A549 (cell line): ENCODE measurements at regions not wholly inside any gene's neighbourhood (a gene's known extent, or its start where the extent isn't known, plus 50 kb on each side); places are given as distances from the start of the nearest gene placed in this dataset.

ENCODE experiments used
- ATAC-seq, 2 experiments: fragments of 200-7000 bp in 1 of 2; fragments of >200 bp in 1 of 2; cut with Nextera tagmentation in 1 of 2; cut with Tn5 transposase in 1 of 2; 3 replicates each; pipeline versions ENCODE4 v1.8.0 to v1.9.1; 2018 to 2020; ENCODE audit warnings: mild to moderate bottlenecking in 1 of 2, moderate library complexity in 1 of 2
- CTCF ChIA-PET: fragments of 300-600 bp; sonication (Branson Sonifier 250); formaldehyde crosslinking; extraction: SDS; loops from one replicate; lab custom pipeline; 2021; ENCODE audit warnings: antibody characterized with exemption, inconsistent platforms; lab: Yijun Ruan, JAX
- POLR2A ChIA-PET: fragments of 350-600 bp; formaldehyde crosslinking; extraction: SDS; loops from one replicate; lab custom pipeline; 2021; ENCODE audit warnings: antibody characterized with exemption, inconsistent platforms; lab: Yijun Ruan, JAX
- DNase-seq, 2 experiments: peaks; one replicate each; pipeline versions ENCODE4 v3.0.0 to v3.0.0-alpha.2; 2011 to 2016; ENCODE audit warnings: low read depth in 1 of 2, low spot score in 1 of 2
- FAIRE-seq: peaks from 2 replicates; lab custom pipeline; 2011; peaks lifted over from hg19 to GRCh38; lab: Jason Lieb, UNC
- H3K27ac ChIP-seq, 2 experiments: fragments of >200 bp; sonication (Bioruptor Twin); formaldehyde crosslinking; 3 replicates each; pipeline ENCODE4 v1.5.1; 2016 to 2017
- H3K4me1 ChIP-seq: fragments of >200 bp; sonication (Bioruptor Twin); formaldehyde crosslinking; 3 replicates; pipeline ENCODE4 v1.6.1; 2016
- H3K4me2 ChIP-seq: fragments of >200 bp; sonication (Bioruptor Twin); formaldehyde crosslinking; 3 replicates; pipeline ENCODE4 v1.6.1; 2016
- H3K4me3 ChIP-seq: fragments of >200 bp; sonication (Bioruptor Twin); formaldehyde crosslinking; 3 replicates; pipeline ENCODE4 v1.5.1; 2016
- H3K9me3 ChIP-seq: fragments of >200 bp; sonication (Bioruptor Twin); formaldehyde crosslinking; 3 replicates; pipeline ENCODE4 v1.6.1; 2016
- BHLHE40 ChIP-seq: IDR thresholded peaks from 2 replicates; pipeline ENCODE4 v1.6.1; 2012; ENCODE audit warnings: low read depth, low read length, inconsistent platforms
- CBX2 ChIP-seq: fragments of 200-600 bp; sonication (generic); IDR thresholded peaks from 2 replicates; pipeline ENCODE4 v1.6.1; 2016; ENCODE audit warnings: low read depth, mild to moderate bottlenecking, borderline replicate concordance
- CEBPB ChIP-seq, 2 experiments: fragments of >200 bp in 1 of 2; sonication (Bioruptor Twin) in 1 of 2; formaldehyde crosslinking in 1 of 2; IDR thresholded peaks; 2 replicates each; pipeline ENCODE4 v1.6.1; 2012 to 2016
- CHD2 ChIP-seq: fragments of 150-350 bp; IDR thresholded peaks from 2 replicates; pipeline ENCODE4 v1.6.1; 2014; ENCODE audit warnings: low read length; ENCODE audit not compliant: partially characterized antibody
- CHD4 ChIP-seq: fragments of 200-600 bp; sonication (generic); IDR thresholded peaks from 2 replicates; pipeline ENCODE4 v1.6.1; 2016; ENCODE audit warnings: antibody characterized with exemption, mild to moderate bottlenecking, borderline replicate concordance
- EHMT2 ChIP-seq: fragments of 200-600 bp; sonication (generic); IDR thresholded peaks from 2 replicates; pipeline ENCODE4 v1.6.1; 2016; ENCODE audit warnings: antibody characterized with exemption, low read depth, mild to moderate bottlenecking, moderate library complexity
- FOSB ChIP-seq: fragments of 250-450 bp; sonication (Bioruptor Pico); IDR thresholded peaks from 2 replicates; pipeline ENCODE4 v1.5.0; 2020; ENCODE audit warnings: mild to moderate bottlenecking, moderate library complexity
- HOXB5 ChIP-seq: fragments of 250-450 bp; sonication (Bioruptor Pico); IDR thresholded peaks from 2 replicates; pipeline ENCODE4 v1.5.0; 2020; ENCODE audit warnings: mild to moderate bottlenecking, moderate library complexity
- KDM1A ChIP-seq: fragments of 200-600 bp; sonication (generic); IDR thresholded peaks from 2 replicates; pipeline ENCODE4 v1.6.1; 2016; ENCODE audit warnings: low read depth, mild to moderate bottlenecking
- KDM5A ChIP-seq: fragments of 200-600 bp; sonication (generic); IDR thresholded peaks from 2 replicates; pipeline ENCODE4 v1.6.1; 2016; ENCODE audit warnings: antibody characterized with exemption, mild to moderate bottlenecking
- MAFK ChIP-seq: fragments of 450-650 bp; IDR thresholded peaks from 2 replicates; pipeline ENCODE4 v1.6.1; 2014; ENCODE audit not compliant: partially characterized antibody
- MAX ChIP-seq: IDR thresholded peaks from 2 replicates; pipeline ENCODE4 v1.6.1; 2012
- MYC ChIP-seq: IDR thresholded peaks from 2 replicates; pipeline ENCODE4 v1.6.1; 2012; ENCODE audit warnings: mild to moderate bottlenecking, inconsistent platforms, low read length, improper control_type of control experiment, borderline replicate concordance
- NFE2L2 ChIP-seq: fragments of 150-350 bp; conservative IDR thresholded peaks from 2 replicates; pipeline ENCODE4 v1.6.1; 2014; ENCODE audit warnings: low read length
- PHF8 ChIP-seq: fragments of 200-600 bp; sonication (generic); IDR thresholded peaks from 2 replicates; pipeline ENCODE4 v1.6.1; 2016; ENCODE audit warnings: low read depth, mild to moderate bottlenecking, antibody characterized with exemption, moderate library complexity, borderline replicate concordance
- POLR2AphosphoS2 ChIP-seq: conservative IDR thresholded peaks from 2 replicates; pipeline ENCODE4 v1.6.1; 2012; ENCODE audit warnings: low read length, improper control_type of control experiment, inconsistent platforms
- TFCP2L1 ChIP-seq: fragments of 250-450 bp; sonication (Bioruptor Pico); IDR thresholded peaks from 2 replicates; pipeline ENCODE4 v1.5.0; 2021; ENCODE audit warnings: mild to moderate bottlenecking
- TP53 ChIP-seq: fragments of 250-450 bp; sonication (Bioruptor Pico); IDR thresholded peaks from 2 replicates; pipeline ENCODE4 v1.5.0; 2021; ENCODE audit warnings: mild to moderate bottlenecking, moderate library complexity
- USF2 ChIP-seq: fragments of 450-650 bp; IDR thresholded peaks from 2 replicates; pipeline ENCODE4 v1.6.1; 2014; ENCODE audit warnings: antibody characterized with exemption
- ZFP36 ChIP-seq: fragments of 450-650 bp; IDR thresholded peaks from 2 replicates; pipeline ENCODE4 v1.6.1; 2014; ENCODE audit warnings: borderline replicate concordance; ENCODE audit not compliant: partially characterized antibody
- WGBS: methylation state at CpG from one replicate; pipeline ENCODE4 v1.1.6; 2017; ENCODE audit errors: missing lambda C conversion rate; 5-methylcytosine and 5-hydroxymethylcytosine counted together
- TF ChIP-seq, protein P1 (sequence below): fragments of 150-350 bp; IDR thresholded peaks from 2 replicates; pipeline ENCODE4 v1.6.1; 2014; ENCODE audit warnings: low read depth, mild to moderate bottlenecking, low read length
- TF ChIP-seq, protein P2 (sequence below): IDR thresholded peaks from 2 replicates; pipeline ENCODE4 v1.6.1; 2012; ENCODE audit warnings: low read depth, borderline replicate concordance
- TF ChIP-seq, protein P3 (sequence below): fragments of 200-600 bp; sonication (generic); IDR thresholded peaks from 2 replicates; pipeline ENCODE4 v1.6.1; 2016; ENCODE audit warnings: antibody characterized with exemption, mild to moderate bottlenecking, moderate library complexity

GRCh38 chr12:105547786-105548185 lies 217.3 kb downstream of the C12orf75 start:
- ChIA-PET POLR2A (no interaction called here), CTCF (no interaction called here)
- WGBS = 61% methylated on average over 3 of the region's 3 CpGs
- FAIRE-seq (no peak), ATAC-seq (no peak), DNase-seq (no peak)
- Histone ChIP-seq H3K4me3 (no peak overlapping the region), H3K4me2 (no peak overlapping the region), H3K27ac (no peak overlapping the region), H3K9me3 (no peaks in the 10 kb centered on the region), H3K4me1 (no peaks in the 10 kb centered on the region)
- TF ChIP-seq HOXB5 (CRISPR knock-in tag) (no peak), TP53 (CRISPR knock-in tag) (no peak), MAX (no peak), CEBPB (IDR thresholded peaks at IDR 0.05) (no peak), KDM1A (no peak), EHMT2 (no peak), CHD4 (no peak), BHLHE40 (no peak), TFCP2L1 (CRISPR knock-in tag) (no peak), CBX2 (no peak), KDM5A (no peak), MYC (no peak), CHD2 (no peak), USF2 (no peak), ZFP36 (no peak), PHF8 (no peak)
- TF ChIP-seq, protein P1, sequence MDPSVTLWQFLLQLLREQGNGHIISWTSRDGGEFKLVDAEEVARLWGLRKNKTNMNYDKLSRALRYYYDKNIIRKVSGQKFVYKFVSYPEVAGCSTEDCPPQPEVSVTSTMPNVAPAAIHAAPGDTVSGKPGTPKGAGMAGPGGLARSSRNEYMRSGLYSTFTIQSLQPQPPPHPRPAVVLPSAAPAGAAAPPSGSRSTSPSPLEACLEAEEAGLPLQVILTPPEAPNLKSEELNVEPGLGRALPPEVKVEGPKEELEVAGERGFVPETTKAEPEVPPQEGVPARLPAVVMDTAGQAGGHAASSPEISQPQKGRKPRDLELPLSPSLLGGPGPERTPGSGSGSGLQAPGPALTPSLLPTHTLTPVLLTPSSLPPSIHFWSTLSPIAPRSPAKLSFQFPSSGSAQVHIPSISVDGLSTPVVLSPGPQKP = no peak
- TF ChIP-seq, protein P2, sequence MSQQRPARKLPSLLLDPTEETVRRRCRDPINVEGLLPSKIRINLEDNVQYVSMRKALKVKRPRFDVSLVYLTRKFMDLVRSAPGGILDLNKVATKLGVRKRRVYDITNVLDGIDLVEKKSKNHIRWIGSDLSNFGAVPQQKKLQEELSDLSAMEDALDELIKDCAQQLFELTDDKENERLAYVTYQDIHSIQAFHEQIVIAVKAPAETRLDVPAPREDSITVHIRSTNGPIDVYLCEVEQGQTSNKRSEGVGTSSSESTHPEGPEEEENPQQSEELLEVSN = no peak

- no peaks in the 10 kb centered on the region for H3K9me3 ChIP-seq
Observed at GRCh38 chr12:105548626-105549025, 218.1 kb downstream of the C12orf75 start.

More at GRCh38 chr12:105548626-105549025, 218.1 kb downstream of the C12orf75 start:
- no peak for FAIRE-seq
- no peak for DNase-seq
- TF ChIP-seq MAFK (no peak), POLR2AphosphoS2 (no peak), FOSB (CRISPR knock-in tag) (no peak), NFE2L2 (no peak)
- TF ChIP-seq, protein P3, sequence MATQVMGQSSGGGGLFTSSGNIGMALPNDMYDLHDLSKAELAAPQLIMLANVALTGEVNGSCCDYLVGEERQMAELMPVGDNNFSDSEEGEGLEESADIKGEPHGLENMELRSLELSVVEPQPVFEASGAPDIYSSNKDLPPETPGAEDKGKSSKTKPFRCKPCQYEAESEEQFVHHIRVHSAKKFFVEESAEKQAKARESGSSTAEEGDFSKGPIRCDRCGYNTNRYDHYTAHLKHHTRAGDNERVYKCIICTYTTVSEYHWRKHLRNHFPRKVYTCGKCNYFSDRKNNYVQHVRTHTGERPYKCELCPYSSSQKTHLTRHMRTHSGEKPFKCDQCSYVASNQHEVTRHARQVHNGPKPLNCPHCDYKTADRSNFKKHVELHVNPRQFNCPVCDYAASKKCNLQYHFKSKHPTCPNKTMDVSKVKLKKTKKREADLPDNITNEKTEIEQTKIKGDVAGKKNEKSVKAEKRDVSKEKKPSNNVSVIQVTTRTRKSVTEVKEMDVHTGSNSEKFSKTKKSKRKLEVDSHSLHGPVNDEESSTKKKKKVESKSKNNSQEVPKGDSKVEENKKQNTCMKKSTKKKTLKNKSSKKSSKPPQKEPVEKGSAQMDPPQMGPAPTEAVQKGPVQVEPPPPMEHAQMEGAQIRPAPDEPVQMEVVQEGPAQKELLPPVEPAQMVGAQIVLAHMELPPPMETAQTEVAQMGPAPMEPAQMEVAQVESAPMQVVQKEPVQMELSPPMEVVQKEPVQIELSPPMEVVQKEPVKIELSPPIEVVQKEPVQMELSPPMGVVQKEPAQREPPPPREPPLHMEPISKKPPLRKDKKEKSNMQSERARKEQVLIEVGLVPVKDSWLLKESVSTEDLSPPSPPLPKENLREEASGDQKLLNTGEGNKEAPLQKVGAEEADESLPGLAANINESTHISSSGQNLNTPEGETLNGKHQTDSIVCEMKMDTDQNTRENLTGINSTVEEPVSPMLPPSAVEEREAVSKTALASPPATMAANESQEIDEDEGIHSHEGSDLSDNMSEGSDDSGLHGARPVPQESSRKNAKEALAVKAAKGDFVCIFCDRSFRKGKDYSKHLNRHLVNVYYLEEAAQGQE = no peak
- H3K27ac ChIP-seq = no peak overlapping the region
- CTCF ChIA-PET = no interaction called here
- POLR2A ChIA-PET = no interaction called here
- H3K4me1 ChIP-seq = no peaks in the 10 kb centered on the region
- H3K4me2 ChIP-seq = no peak overlapping the region
- no peak overlapping the region for H3K4me3 ChIP-seq
- 37% methylated on average over 2 of the region's 3 CpGs for WGBS
- no peak for ATAC-seq
